ENCODE measurements at regions not wholly inside any gene's neighbourhood (a gene's known extent, or its start where the extent isn't known, plus 50 kb on each side); places are given as distances from the start of the nearest gene placed in this dataset.

DNA sequence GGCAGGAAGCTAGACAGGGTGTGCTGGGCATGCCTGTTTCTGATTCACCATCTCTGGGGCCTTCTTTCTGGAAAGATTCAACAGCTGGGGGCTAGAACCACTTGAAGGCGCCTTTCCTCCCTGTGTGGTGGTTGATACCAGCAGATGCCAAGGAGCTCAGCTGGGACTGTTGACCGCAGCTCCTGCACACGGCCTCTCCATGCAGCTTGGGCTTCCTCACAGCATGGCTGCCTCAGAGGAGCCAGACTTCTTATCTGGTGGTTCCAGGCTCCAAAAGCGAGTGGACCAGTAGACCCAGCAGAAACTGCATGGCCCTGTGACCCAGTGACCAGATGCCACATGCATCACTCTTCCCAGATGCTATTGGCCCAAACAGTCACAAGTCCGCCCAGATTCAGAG lies 74.7 kb upstream of the COL5A1 start:
- DNase-seq (no peak), ATAC-seq (ENCODE audit: low read depth) (no peak)
- intact Hi-C loops (cut with micrococcal nuclease): no loop called here
- Mint-ChIP-seq H3K27ac (no peak overlapping the region), H3K4me3 (no peak overlapping the region), H3K9me3 (peaks cover 7% of the 10 kb centered on the region), H3K4me1 (peaks cover 13% of the 10 kb centered on the region), H3K27me3 (no peaks in the 10 kb centered on the region), H3K36me3 (ENCODE audit: low read depth) (no peaks in the 10 kb centered on the region)
- POLR2A ChIA-PET: no interaction called here
- TF ChIP-seq, protein P1, sequence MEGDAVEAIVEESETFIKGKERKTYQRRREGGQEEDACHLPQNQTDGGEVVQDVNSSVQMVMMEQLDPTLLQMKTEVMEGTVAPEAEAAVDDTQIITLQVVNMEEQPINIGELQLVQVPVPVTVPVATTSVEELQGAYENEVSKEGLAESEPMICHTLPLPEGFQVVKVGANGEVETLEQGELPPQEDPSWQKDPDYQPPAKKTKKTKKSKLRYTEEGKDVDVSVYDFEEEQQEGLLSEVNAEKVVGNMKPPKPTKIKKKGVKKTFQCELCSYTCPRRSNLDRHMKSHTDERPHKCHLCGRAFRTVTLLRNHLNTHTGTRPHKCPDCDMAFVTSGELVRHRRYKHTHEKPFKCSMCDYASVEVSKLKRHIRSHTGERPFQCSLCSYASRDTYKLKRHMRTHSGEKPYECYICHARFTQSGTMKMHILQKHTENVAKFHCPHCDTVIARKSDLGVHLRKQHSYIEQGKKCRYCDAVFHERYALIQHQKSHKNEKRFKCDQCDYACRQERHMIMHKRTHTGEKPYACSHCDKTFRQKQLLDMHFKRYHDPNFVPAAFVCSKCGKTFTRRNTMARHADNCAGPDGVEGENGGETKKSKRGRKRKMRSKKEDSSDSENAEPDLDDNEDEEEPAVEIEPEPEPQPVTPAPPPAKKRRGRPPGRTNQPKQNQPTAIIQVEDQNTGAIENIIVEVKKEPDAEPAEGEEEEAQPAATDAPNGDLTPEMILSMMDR (IDR thresholded peaks at IDR 0.05): no peak
- CTCF ChIA-PET: no interaction called here

DNA sequence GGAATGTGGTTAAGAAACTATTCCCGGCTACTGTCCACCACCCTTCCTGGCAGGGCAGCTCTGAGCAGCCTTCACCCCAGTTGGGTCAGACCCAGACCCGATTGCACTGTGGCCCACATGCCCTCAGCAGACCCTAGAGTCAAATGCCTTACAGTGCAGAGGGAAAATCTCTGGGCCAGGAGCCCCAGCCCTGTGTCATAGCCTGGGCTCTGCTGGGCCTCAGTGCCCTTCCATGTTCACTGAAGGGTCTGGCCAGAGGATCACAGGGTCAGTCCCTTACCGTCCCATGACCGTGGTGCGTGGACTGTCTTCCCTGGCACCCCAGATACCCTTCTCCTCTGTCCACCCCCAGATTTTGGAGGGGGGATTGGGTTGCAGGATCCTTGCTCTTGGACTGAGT lies 73.5 kb upstream of the COL5A1 start:
- Mint-ChIP-seq H3K9me3 (peaks cover 4% of the 10 kb centered on the region), H3K4me3 (no peak overlapping the region), H3K27ac (no peak overlapping the region), H3K4me1 (peaks cover 13% of the 10 kb centered on the region), H3K27me3 (no peaks in the 10 kb centered on the region), H3K36me3 (ENCODE audit: low read depth) (no peaks in the 10 kb centered on the region)
- POLR2A ChIA-PET: no interaction called here
- TF ChIP-seq, protein P1 (IDR thresholded peaks at IDR 0.05): no peak
- ATAC-seq (ENCODE audit: low read depth) (no peak), DNase-seq (no peak)
- intact Hi-C loops (cut with micrococcal nuclease): no loop called here
- CTCF ChIA-PET: no interaction called here

DNA sequence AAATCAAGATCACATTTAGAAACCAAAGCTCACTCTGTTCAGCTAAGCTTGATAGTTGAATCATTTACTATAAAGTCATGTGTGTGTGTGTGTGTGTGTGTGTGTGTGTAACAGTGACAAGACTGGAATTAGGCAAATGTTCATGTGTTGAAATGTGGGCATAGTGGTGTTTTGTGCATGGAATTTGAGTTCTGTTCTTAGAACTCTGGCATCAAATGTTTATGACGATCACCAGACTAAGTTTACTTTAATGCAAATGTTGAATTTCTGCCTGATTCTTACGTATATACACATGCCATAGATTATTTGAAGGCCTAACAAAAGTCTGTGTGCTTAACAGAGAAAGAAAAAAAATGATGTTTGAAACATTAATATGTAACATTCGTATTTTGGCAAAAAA lies 72.8 kb upstream of the COL5A1 start:
- Mint-ChIP-seq H3K9me3 (no peaks in the 10 kb centered on the region), H3K27ac (no peak overlapping the region), H3K27me3 (no peaks in the 10 kb centered on the region), H3K4me1 (peaks cover 13% of the 10 kb centered on the region), H3K4me3 (no peak overlapping the region), H3K36me3 (ENCODE audit: low read depth) (no peaks in the 10 kb centered on the region)
- intact Hi-C loops (cut with micrococcal nuclease): no loop called here
- ChIA-PET POLR2A (no interaction called here), CTCF (no interaction called here)
- no peak for ATAC-seq (ENCODE audit: low read depth)
- no peak for DNase-seq
- TF ChIP-seq, protein P1 (IDR thresholded peaks at IDR 0.05): no peak

DNA sequence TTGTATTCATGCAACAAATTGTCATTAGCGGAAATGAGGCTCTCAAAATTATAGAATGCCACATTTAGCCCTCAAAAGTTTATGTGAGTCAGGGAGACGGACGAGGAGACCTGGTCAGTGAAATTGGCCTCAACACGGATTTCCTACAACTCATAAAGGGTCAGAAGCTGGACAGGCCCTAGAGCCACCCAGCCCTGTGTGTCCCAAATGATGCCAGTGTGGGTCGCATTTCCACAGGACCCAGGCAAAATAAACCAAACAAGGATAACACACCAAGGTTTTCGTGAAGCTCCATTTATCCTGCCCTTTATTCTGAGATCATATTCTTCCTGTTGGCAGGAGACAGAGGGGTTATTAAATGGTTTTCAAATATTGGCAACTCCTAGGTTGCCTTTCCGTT lies 72.0 kb upstream of the COL5A1 start:
- ATAC-seq (ENCODE audit: low read depth): no peak
- Mint-ChIP-seq H3K27me3 (no peaks in the 10 kb centered on the region), H3K9me3 (no peaks in the 10 kb centered on the region), H3K4me1 (peaks cover 13% of the 10 kb centered on the region), H3K27ac (no peak overlapping the region), H3K4me3 (no peak overlapping the region), H3K36me3 (ENCODE audit: low read depth) (no peaks in the 10 kb centered on the region)
- TF ChIP-seq, protein P1 (IDR thresholded peaks at IDR 0.05): no peak
- DNase-seq: no peak
- POLR2A ChIA-PET: no interaction called here
- CTCF ChIA-PET: no interaction called here
- intact Hi-C loops (cut with micrococcal nuclease): no loop called here

DNA sequence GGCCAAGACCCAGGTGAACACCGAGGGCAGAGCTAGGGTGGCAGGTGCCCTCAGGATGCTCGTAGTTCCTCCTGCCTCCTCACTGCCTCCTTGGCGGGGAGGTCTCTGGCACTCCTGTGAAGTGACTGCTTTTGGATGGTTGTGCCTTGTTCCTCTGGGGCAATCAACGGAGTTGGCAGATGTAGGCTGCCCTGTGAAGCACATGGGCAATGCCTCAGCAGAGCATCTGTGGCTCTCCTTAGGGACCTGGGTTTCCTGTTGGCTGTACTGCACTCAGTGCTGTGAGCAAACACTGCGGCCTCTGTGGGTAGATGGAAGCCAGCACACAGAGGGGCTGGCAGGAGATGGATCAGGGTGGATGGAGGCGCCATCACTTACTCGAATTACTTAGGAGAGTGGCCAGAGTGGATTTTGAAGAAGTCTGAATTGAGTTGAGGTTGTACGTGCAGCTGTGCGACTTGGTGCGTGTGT lies 71.4 kb upstream of the COL5A1 start:
- CTCF ChIA-PET: no interaction called here
- peak; percentile 15 for DNase-seq
- Mint-ChIP-seq H3K27me3 (no peaks in the 10 kb centered on the region), H3K4me3 (peak overlapping the region; percentile 9), H3K9me3 (no peaks in the 10 kb centered on the region), H3K27ac (no peak overlapping the region), H3K4me1 (peaks cover 13% of the 10 kb centered on the region), H3K36me3 (ENCODE audit: low read depth) (no peaks in the 10 kb centered on the region)
- ATAC-seq (ENCODE audit: low read depth): peak; percentile 77
- TF ChIP-seq, protein P1 (IDR thresholded peaks at IDR 0.05): no peak
- POLR2A ChIA-PET: no interaction called here
- intact Hi-C loops (cut with micrococcal nuclease): no loop called here

Data from activated B cell treated with CpG ODN at 0.5 μM for 24 hours (primary cell).